ENCODE measurements at regions not wholly inside any gene's neighbourhood (a gene's known extent, or its start where the extent isn't known, plus 50 kb on each side); places are given as distances from the start of the nearest gene placed in this dataset.

DNA sequence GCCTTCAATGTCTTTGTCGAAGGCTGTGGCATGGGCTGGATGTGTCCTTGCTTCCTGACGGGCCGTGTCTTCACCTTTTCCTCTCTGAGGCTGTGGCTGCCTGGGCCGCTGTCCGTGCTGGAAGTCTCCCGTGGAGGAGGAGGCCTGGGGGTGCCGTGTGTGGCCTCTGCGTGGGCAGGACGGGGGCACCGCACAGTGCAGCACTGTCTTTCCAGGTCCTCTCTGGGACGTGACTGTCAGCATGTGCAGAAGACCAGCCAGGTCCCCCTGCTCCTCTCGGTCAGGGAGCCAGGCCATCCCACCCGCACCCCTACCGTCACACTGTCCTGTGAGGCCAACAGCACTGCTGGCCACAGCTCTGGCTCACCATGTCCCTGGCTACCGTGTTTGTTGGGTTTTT is 64.4 kb upstream of the ZNF236 start:
- TF ChIP-seq, protein P1, sequence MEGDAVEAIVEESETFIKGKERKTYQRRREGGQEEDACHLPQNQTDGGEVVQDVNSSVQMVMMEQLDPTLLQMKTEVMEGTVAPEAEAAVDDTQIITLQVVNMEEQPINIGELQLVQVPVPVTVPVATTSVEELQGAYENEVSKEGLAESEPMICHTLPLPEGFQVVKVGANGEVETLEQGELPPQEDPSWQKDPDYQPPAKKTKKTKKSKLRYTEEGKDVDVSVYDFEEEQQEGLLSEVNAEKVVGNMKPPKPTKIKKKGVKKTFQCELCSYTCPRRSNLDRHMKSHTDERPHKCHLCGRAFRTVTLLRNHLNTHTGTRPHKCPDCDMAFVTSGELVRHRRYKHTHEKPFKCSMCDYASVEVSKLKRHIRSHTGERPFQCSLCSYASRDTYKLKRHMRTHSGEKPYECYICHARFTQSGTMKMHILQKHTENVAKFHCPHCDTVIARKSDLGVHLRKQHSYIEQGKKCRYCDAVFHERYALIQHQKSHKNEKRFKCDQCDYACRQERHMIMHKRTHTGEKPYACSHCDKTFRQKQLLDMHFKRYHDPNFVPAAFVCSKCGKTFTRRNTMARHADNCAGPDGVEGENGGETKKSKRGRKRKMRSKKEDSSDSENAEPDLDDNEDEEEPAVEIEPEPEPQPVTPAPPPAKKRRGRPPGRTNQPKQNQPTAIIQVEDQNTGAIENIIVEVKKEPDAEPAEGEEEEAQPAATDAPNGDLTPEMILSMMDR (IDR thresholded peaks at IDR 0.05), result no peak
- no peak for TF ChIP-seq POLR2A (IDR thresholded peaks at IDR 0.05)

Data from adrenal gland (tissue), 5 donors.